Endothelial cell (in vitro differentiated cells): ENCODE measurements at regions not wholly inside any gene's neighbourhood (a gene's known extent, or its start where the extent isn't known, plus 50 kb on each side); places are given as distances from the start of the nearest gene placed in this dataset.

Experiments
- DNase-seq: peaks from one replicate; pipeline ENCODE4 v3.0.0; 2021; ENCODE audit warnings: low spot score
- H3K27ac Mint-ChIP-seq: one replicate; pipeline ENCODE4 v1.8.0; 2021; ENCODE audit warnings: mixed read lengths, inconsistent platforms; ENCODE audit not compliant: unreplicated experiment
- H3K27me3 Mint-ChIP-seq: one replicate; pipeline ENCODE4 v1.8.0; 2021; ENCODE audit warnings: mild to moderate bottlenecking, moderate library complexity, mixed read lengths, inconsistent platforms; ENCODE audit not compliant: unreplicated experiment
- H3K36me3 Mint-ChIP-seq: one replicate; pipeline ENCODE4 v1.8.0; 2021; ENCODE audit warnings: mild to moderate bottlenecking, low read depth, mixed read lengths, inconsistent platforms; ENCODE audit not compliant: unreplicated experiment
- H3K4me1 Mint-ChIP-seq: one replicate; pipeline ENCODE4 v1.8.0; 2021; ENCODE audit warnings: mild to moderate bottlenecking, mixed read lengths, inconsistent platforms; ENCODE audit not compliant: unreplicated experiment
- H3K4me3 Mint-ChIP-seq: one replicate; pipeline ENCODE4 v1.8.0; 2021; ENCODE audit warnings: mild to moderate bottlenecking, mixed read lengths, inconsistent platforms; ENCODE audit not compliant: unreplicated experiment
- H3K9me3 Mint-ChIP-seq: one replicate; pipeline ENCODE4 v1.8.0; 2021; ENCODE audit warnings: mixed read lengths, inconsistent platforms; ENCODE audit not compliant: unreplicated experiment
- TF ChIP-seq, protein P1 (sequence below): fragments of 200-600 bp; sonication (generic); IDR thresholded peaks from one replicate; pipeline ENCODE4 v1.5.0; 2021; ENCODE audit warnings: antibody characterized with exemption; ENCODE audit not compliant: unreplicated experiment

GRCh38 chr2:49371128-49371701 lies 216.9 kb upstream of the FSHR start:
- no peaks in the 10 kb centered on the region for H3K9me3 Mint-ChIP-seq
- H3K36me3 Mint-ChIP-seq, result no peaks in the 10 kb centered on the region
- H3K4me1 Mint-ChIP-seq, result peaks cover 7% of the 10 kb centered on the region
- no peaks in the 10 kb centered on the region for H3K27me3 Mint-ChIP-seq
- TF ChIP-seq, protein P1, sequence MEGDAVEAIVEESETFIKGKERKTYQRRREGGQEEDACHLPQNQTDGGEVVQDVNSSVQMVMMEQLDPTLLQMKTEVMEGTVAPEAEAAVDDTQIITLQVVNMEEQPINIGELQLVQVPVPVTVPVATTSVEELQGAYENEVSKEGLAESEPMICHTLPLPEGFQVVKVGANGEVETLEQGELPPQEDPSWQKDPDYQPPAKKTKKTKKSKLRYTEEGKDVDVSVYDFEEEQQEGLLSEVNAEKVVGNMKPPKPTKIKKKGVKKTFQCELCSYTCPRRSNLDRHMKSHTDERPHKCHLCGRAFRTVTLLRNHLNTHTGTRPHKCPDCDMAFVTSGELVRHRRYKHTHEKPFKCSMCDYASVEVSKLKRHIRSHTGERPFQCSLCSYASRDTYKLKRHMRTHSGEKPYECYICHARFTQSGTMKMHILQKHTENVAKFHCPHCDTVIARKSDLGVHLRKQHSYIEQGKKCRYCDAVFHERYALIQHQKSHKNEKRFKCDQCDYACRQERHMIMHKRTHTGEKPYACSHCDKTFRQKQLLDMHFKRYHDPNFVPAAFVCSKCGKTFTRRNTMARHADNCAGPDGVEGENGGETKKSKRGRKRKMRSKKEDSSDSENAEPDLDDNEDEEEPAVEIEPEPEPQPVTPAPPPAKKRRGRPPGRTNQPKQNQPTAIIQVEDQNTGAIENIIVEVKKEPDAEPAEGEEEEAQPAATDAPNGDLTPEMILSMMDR, result no peak
- no peak overlapping the region for H3K27ac Mint-ChIP-seq
- no peak overlapping the region for H3K4me3 Mint-ChIP-seq
- DNase-seq, result no peak

DNA sequence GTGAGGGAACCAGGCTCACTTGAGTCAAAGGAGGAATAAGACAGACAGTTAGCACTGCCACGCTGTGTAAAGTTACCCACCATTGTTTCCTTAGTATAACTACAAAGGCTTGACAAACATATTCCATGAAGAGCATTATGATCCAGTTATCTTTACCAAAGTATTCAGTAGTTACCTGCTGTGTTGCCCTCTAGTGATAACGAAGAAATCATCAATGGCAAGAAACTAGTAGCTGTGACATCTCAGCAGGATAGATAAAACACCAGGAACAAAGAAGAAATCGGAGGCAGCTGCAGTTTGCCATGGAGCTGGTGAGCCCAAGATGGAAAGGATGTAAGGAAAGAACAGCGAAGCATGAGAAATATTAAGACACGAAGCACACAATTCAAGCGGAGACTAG lies 215.3 kb upstream of the FSHR start:
- Mint-ChIP-seq H3K27ac (no peak overlapping the region), H3K27me3 (no peaks in the 10 kb centered on the region), H3K36me3 (no peaks in the 10 kb centered on the region), H3K4me3 (no peak overlapping the region), H3K9me3 (no peaks in the 10 kb centered on the region), H3K4me1 (peaks cover 7% of the 10 kb centered on the region)
- DNase-seq, result no peak
- TF ChIP-seq, protein P1, result no peak

GRCh38 chr2:49369101-49369500 lies 214.8 kb upstream of the FSHR start:
- Mint-ChIP-seq H3K36me3 (no peaks in the 10 kb centered on the region), H3K4me1 (peaks cover 7% of the 10 kb centered on the region), H3K4me3 (no peak overlapping the region), H3K9me3 (no peaks in the 10 kb centered on the region), H3K27me3 (no peaks in the 10 kb centered on the region), H3K27ac (no peak overlapping the region)
- TF ChIP-seq, protein P1, result no peak
- no peak for DNase-seq

DNA sequence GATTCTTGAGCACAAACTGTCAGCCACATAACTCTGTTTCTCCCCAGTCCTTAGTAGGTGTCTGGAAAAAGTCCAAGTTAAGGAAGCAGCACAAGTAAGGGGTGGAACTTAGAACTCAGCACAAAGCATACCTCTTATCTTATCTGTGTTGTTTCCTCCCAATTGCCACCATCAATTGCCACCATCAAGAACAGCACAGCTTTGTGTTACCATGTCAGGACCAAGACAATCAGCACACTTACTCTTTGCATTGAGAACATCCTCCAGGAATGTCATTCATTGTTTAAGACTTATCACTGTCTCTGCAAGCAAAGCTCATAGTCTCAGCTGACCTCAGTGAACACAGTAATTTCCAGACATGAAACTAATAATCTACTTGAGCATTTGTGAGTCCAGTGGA lies 212.7 kb upstream of the FSHR start:
- Mint-ChIP-seq H3K4me3 (no peak overlapping the region), H3K36me3 (no peaks in the 10 kb centered on the region), H3K4me1 (peaks cover 7% of the 10 kb centered on the region), H3K27me3 (no peaks in the 10 kb centered on the region), H3K9me3 (no peaks in the 10 kb centered on the region), H3K27ac (no peak overlapping the region)
- no peak for DNase-seq
- TF ChIP-seq, protein P1, result no peak

GRCh38 chr2:49360407-49360767 lies 206.1 kb upstream of the FSHR start:
- Mint-ChIP-seq H3K4me1 (no peaks in the 10 kb centered on the region), H3K36me3 (no peaks in the 10 kb centered on the region), H3K27ac (no peak overlapping the region), H3K9me3 (no peaks in the 10 kb centered on the region), H3K27me3 (no peaks in the 10 kb centered on the region), H3K4me3 (no peak overlapping the region)
- no peak for DNase-seq
- TF ChIP-seq, protein P1, result no peak
